Activated CD8-positive, alpha-beta memory T cell treated with anti-CD3 and anti-CD28 coated beads, Interleukin-2, amount 50 U/mL, for 4 hours (primary cell): ENCODE measurements at regions not wholly inside any gene's neighbourhood (a gene's known extent, or its start where the extent isn't known, plus 50 kb on each side); places are given as distances from the start of the nearest gene placed in this dataset.

ENCODE experiments used
- DNase-seq: peaks from one replicate; pipeline ENCODE4 v3.0.0-alpha.2; 2020

DNA sequence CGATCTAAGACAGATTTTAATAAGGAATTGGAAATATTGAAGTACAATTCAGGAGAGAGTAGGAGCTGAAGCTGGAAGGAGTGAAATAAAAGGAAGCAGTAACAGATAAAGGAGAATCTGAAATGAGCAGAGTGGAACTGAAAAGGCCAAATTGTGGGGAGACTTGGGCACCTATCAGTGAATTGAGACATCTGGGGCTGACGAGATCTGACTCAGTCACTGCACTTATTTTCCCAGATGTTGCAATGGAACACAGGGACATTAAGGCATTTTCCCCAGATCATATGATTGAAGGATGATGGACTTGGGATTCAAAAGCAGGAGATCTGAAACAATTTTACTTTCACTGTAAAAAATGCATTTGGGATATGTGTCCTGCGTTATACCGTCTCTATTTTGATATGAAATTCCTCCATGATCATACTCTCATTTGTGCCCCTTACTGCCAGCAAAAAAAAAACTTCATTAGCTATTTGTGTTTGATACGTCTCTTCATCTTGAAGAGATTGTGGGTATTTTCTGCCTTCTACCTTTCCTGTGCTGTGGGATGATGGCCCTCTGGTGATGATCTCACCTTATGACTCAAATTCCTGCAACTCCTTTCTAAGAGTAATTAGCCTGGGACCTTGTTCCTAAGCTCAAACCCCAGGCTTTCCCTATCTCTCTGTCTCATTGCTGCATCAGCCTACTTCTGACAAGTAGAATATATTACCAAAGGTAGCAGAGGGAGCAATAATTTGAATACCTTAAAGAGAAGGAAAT, 278.5 kb upstream of the MAN1A1 start:
- no peak for DNase-seq

DNA sequence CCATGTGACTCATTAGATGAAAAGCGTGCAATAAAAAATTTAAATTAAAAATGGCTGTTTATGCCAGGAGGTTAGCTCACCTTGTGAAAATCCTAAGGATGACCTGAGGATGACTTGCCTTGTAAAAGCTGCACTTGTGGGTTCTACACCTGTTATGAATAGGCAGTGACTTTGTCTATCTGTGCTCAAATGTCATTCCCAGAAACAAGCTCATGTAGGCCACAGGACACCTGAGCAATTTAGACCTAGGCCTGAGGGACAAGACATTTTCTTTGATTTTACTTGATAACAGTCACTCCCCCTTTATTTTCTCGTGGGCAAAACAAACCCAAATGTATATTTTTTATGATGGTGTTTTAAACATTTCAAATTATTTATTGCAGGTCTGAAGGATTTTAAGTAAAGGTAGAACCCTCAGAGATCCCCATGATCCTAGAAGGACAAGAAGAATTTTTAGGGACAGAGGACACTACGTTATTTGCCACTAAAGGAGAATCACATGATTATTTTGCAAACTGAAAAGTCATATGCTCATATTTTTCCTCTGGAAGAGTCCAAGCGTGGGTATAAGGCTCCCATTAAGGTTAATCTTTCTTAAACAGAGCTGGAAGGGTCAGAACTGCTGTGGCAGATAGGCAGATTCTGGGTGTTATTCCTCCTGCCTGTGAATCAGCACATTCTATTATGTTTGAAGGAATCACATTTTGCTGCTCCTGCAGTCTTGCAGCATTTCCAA, 277.5 kb upstream of the MAN1A1 start:
- no peak for DNase-seq

DNA sequence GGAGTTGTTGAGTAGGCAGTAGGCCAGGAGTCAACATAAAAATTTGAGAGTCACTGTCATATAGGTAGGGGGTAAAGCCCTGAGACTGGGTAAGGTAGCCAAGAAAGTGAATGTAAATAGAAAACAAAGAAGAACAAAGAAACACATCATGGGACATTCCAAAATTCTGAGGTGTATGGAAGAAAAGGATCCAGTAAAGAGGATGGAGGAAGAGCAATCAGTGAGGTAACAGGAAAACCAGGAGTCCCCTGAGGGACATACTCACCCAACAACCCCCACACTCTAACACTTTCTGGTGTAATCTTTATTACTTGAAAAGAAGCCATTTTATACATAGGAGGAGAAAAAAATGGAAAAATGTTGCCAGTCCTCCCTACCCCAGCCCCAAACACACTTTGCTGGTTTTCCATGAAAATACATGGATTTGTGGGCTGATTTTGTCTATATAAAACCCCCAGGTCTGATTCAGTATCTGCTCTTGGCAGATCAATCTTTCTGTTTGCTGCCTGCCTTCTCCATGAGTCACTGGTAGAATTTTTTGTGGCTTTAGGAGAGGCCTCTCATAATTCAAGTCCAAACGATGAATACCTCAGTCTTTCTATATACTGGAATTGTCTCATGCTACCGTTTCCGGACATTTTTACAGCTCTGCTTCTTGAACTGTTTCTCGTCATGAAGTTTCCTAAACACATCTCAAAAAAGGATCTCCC, 271.4 kb upstream of the MAN1A1 start:
- no peak for DNase-seq

DNA sequence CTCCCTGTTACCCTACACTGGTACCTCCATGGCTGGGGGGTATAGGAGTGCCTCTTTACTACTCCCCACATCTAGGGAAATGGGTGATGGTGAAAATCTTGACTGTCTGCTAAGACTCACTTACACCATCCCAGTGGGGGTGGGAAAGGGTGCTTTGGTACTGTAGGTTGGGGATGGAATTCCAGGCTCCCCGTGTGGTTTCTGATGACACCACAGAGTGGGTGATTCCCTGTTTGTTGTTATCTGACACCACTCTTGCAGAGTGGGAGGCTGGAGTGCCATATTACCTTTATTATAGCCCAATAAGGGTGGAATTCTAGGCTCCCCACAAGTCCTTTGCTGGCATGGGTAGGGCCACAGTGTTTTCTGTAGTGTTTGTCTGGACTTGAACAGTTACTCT, 264.6 kb upstream of the MAN1A1 start:
- DNase-seq, result no peak

DNA sequence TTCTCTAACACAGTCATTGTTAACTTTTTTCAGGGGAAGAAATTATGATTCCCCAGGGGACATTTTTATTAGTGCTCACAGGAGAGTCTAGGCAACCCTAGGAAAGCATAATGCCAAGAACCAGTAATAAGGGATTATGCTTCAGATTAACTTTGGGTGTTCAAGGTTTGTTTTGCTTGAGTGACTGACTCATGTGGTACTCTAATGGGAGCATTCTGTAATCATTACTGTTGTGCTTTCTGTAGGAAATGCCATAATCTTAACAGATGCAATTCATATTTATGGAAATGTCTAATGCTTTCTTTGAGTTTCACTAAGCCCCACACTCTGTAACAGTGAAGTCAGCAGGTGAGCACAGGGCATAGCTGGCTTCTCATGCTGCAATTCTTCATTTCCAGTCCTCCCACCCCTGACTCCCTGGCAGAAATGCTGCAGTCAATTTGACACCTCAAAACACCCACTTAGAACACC, 263.4 kb upstream of the MAN1A1 start:
- no peak for DNase-seq

DNA sequence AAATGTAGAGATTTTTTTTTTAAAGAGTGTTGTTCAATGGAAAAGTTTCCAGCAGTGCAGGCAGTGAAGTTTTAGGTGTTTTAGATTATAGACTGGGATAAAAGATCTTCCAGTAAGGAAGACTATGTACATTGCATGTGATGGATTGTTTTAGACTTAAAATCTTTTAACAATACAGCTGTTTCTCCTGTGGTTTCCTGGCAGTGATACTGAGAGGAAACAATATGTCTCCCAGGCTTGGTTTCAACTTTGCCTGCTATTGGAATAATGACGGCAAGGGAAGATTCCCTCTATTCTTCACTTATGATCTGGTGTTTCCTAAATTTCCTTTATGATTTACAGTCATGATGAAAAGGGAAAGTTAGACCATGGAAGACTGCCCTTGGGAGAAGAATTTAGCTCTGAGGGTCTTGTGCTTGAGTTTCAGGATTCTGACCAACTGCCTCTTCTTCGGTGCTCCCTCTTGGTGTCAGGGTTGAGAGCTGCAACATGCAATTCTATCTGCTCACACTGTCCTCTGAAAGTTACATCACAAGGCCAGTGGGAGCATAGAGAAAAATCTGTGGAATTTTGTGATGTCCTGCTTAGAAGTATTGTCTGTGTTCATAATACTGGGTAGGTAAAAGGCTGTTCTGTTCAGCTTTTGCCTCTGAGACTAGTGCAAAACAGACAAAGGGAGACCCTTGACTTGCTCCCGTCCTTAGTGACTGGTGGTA, 262.8 kb upstream of the MAN1A1 start:
- DNase-seq, result no peak

DNA sequence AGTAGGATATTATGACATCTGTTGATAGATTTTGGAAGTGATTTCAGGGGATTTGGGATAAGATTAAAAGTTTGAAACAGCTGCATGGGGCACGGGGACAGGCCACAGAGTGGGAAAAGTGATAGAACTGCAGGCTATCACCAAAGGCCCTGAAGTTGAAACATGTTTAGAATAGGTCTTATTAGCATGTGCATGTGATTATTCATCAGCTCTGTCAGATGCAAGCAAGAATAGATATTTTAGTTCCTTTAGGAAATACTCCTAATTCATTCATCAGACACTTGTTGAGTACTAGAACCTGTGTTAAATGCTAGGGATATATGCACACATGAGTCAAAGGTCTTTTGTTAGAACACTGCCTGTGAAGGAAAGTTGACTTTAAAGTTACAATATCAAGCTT, 261.2 kb upstream of the MAN1A1 start:
- no peak for DNase-seq

DNA sequence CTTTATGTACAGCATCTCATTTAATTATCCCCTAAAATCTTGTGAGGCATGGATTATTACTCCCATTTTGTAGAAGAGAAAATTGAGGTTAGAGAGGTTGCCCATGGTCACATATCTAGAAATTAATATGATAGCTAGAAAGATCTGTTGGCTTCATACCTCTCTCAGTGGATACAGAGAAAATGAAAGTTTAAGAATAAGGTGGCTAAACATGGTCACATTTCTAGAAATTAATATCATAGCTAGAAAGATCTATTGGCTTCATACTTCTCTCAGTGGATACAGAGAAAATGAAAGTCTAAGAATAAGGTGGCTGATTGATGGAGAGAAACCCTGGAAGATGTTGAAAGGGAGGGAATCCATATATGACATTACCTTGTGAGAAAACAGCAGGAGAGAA, 260.7 kb upstream of the MAN1A1 start:
- no peak for DNase-seq

DNA sequence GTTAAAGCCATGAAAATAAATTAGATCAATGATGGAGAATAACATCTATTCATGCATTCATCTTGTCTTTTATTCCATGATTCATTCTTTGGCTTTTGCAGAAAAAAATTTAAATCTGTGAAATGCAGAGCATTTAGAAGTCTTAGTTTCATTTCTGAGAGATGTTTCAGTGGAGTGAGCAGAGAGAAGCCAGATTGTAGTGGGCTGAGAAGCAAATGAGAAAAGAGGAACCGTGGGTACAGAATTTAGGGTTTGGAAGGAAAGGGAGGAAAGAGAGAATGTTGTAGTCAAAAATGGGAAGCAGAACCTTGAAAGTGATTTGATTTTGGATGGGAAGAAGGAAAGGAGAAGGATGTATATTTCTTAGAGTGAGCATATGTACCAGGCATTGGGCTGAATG, 260.3 kb upstream of the MAN1A1 start:
- DNase-seq, result no peak

DNA sequence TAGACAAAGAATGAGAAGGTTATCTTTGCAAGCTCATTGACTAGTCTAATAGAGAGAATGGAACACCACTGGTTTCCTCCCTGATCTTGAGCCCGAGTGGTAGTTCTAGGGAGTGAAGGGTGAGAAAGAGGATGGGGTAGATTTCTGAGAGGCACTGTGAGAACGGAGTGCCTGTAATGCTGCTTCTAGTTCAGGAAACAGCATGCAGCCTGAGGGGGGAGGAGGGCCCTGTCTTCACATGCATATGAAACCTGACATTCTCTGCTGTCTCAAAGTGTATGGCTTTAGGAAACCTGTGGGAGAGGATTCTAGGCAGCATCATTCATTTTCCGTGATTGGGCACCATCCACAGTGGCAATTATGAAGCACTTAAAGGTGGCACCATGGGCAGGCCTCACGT, 259.4 kb upstream of the MAN1A1 start:
- DNase-seq, result no peak

DNA sequence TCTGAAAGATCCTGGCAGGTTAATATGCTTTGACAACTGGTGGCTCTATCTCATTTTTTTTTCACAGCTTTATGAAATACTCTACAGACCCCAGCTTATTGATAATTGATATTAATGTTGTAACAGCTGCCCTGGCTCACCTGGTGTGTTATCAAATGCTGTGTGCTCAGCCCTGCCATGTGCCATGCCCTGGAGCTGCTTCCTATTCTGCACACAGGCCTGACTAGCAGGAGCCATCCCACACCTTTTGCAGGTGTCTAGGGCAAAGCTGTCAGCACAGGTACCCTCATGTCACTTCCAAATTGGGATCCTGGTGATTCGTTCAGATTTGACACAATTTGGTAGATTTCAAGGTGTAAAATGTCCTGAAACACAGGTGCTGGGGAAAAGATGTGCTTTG, 254.6 kb upstream of the MAN1A1 start:
- no peak for DNase-seq

DNA sequence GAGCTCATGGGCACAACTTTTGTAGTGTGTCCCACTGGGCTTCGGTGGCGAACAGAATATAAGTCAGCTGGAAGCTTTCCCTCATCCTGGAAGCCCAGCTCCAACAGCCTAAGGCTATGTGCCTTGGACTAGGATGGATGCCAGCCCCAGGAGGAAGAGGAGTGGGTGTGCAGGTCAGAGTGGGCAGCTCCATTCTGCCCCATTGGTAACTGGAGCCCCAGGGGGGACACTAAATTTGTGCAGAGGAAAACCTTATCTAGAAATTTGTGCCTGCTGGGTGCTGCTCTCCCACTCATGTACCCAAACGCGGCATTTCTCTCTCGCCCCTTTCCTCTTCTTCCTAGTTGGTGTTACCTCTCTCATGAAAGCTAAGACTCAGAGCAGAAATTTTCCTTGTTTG, 253.9 kb upstream of the MAN1A1 start:
- no peak for DNase-seq

DNA sequence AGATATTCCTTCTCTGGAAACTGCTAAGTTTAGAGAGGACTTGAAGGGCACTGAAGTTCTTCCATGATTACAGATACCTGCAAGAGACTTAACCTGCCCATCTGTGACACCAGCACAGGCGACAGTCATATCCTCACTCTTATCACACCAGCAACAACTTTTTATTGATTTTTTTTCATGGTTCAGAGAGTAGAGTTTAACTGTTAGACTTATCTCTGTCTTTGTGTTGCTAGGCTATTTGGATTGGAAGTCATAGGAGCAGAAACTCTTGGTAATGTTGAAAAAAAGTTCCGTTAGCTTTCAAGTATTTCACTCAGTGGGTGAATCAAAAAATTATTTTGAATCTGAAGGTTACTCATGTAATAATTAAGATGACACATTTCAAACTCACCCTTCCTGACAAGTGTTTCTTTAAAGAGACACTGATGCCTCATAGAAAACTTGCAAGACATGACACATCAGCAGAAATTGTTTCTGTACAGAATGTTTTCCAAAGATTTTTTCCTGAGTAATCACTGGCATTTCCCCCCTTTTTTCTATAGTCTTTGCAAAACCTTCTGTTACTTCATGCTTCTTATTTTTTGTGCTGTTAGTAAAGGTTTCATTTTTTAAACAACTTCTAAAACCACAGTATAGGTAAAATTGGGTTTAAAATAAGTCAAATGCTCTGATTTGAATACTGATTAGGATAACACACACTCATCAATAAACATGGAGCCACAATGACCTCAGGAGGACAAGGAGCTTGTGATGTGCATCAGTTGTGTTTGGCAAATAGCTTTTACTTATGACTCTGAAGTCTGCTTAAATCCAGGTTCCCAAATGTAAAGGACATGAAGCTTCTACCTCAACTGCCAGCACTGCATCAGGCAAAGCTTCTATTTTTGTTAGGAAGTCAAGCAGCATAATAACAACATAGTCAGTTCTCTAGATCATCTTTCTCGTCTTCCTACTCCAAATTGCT, 252.9 kb upstream of the MAN1A1 start:
- DNase-seq, result no peak

DNA sequence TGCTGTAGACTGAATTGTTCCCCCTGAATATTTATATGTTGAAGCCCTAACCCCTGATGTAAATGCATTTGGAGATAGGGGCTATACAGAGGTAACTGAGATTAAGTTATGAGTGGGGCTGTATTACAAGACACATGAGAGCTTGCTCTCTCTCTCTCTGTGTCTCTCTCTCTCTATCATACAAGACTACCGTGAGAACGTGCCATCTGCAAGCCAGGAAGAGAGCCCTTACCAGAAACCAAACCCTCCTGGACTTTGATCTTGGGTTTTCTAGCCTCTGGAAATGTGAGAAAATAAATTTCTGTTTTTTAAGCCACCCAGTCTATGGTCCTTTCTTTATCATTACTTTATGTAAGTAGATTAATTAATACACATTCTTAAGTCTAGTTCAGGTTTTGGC, 249.3 kb upstream of the MAN1A1 start:
- no peak for DNase-seq

DNA sequence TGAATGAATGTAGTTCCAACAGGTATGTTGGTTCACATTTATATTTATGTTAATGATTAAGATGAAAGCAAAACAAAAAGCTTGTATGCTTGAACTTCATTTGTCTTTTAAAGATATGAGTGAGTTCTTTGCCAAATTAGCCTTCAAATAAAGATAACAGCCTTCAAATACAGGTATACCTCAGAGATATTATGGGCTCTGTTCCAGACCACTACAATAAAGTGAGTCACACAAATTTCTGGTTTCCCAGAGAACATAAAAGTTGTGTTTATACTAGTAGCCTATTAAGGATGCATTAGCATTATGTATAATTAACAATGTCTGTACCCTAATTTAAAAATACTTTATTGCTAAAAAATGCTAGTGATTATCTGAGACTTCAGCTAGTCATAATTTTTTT, 245.3 kb upstream of the MAN1A1 start:
- no peak for DNase-seq

DNA sequence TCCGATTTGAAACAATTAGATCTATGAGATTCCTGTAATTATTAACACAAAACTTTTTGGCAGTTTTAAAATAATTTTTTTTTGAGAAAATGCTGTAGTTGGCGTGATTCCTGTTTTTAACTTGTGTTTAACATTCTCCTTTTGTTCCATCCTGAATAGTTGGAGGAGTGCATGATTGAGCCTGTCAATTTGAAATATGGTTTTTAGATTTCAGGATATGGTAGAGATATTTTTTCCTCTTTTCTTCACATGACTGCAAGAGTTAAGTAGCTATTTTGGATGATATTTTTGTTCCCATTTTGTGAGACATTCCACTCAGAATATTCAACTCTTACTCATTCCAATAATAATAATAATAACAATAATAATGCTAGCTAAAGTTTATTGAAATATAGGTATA, 241.7 kb upstream of the MAN1A1 start:
- no peak for DNase-seq

DNA sequence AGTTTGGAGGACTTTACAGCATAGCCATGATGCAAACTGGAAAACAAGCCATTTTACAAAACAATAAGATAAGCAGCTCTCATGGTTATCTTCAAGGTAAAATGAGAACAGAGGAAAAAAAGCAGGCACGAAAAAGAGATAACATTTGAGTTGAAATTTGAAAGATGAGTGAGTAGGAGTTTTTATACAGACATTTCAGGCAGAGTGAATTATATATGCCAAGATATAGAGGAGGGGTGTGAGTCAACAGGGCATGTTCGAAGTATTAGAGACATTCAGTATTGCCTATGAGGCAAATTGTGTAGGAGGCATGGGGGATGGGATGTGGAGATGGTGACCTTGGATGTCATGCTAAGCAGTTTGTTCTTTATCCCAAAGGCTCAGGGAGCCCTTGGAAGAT, 240.5 kb upstream of the MAN1A1 start:
- no peak for DNase-seq

DNA sequence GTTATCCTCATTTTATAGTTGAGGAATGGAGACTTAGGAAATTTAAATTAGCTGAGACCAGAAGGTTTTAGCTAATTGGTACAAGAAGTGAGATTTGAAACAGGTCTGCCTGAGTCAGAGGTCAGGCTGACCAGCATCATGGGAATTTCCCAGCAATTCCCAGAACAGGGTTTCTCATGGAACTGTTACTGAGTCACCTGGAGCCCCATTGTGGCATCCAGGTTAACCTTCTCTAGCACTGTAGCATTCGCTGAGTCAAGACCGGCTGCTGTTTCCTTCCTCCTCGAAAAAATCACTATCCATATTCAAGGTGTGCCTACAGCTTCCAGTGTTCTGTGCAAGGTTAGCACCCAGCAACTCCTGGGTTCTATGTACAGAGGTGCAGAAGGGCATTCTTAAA, 238.0 kb upstream of the MAN1A1 start:
- no peak for DNase-seq

DNA sequence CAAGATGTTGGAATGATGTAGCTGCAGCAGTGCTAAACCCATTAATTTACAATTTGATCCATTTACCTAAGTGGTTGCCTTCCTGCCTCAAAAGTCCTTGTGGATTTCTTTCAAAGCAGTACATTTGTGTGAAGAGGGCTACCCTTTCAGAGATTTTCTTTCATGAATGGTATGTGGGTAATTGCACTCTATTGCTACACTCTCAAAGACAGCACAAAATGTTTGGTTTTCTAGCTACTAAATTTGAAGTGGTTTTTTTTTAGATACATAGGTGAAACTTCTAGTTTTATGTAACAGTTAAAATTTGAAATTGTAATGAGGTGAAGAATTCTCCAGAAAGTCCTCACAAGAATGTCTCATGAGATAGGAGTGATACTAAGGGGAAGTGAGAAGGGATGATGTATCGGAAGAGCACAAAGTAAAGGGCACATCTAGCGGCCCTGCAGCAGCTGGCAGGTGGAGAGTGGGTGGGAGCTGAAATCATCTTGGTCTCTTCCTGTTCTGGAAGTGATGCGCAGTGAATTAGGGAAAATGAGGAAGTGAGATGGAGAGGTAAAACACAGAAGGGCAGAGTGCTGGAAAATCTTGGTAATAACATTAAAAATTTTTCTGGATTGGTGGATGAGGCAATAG, 236.8 kb upstream of the MAN1A1 start:
- DNase-seq, result no peak

DNA sequence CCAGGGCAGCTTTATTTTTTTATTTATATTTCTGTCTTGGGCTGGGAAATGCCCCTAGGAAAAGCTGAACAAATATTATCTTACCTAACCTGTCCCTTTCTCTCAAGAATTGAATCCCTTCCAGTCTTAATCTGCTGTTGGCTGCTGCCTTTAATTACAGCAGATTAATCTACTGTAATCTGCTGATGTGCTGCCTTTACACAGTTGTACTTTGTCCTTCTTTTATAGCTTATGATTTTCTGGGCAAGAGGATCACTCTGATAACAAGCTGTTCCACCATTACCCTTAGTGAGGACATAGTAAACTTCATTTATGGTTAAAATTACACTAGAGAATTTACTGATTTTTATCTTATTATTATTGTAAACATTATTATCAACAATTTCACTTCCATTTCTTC, 234.5 kb upstream of the MAN1A1 start:
- DNase-seq, result no peak

DNA sequence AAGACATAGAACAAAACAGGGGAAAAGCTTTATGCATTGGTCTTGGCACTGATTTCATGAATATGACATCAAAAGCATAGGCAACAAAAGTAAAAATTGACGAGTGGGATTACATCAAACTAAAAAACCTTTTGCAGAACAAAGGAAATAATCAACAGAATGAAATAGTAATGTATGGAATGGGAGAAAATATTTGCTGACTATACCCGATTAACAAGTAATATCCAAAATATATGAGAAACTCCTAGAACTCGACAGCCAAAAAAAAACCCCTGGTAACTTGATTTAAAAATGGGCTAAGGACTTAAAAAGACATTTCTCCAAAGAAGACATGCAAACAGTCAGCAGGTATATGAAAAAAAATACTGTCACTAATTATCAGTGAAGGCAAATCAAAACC, 231.7 kb upstream of the MAN1A1 start:
- DNase-seq, result no peak

DNA sequence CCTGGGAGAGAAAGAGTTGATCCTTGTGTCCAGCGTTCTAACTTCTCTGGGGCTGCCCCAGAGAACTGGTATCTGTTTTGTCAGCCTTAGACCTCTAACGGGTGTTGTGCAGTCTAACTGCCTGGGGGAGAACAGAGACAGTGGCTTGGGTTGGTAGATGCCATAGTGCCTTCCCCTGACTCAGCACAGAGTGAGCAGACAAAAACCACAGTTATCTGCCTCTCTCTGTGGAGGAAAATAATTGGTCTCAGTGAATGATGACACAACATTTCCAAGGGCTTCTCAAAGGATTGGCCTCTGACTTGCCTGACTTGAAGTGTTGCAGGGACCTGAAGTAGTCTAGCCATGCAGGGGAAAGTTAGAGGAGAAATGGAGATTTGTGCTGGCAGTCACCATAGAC, 226.2 kb upstream of the MAN1A1 start:
- DNase-seq, result no peak
